Mucosa of stomach (tissue), 1 donor: ENCODE measurements at regions not wholly inside any gene's neighbourhood (a gene's known extent, or its start where the extent isn't known, plus 50 kb on each side); places are given as distances from the start of the nearest gene placed in this dataset.
"Not testable (repeated sequence)": the region's sequence is repeated elsewhere in the genome, so short reads cannot be mapped to it uniquely, and the experiment has no call there.

Experiments
- H3K27me3 ChIP-seq: one replicate; pipeline ENCODE4 v1.7.0; 2013; ENCODE audit warnings: mild to moderate bottlenecking, low read length; ENCODE audit not compliant: control insufficient read depth, insufficient read depth
- H3K36me3 ChIP-seq: one replicate; pipeline ENCODE4 v1.7.0; 2013; ENCODE audit warnings: low read length; ENCODE audit not compliant: control insufficient read depth, insufficient read depth
- H3K4me1 ChIP-seq: one replicate; pipeline ENCODE4 v1.7.0; 2013; ENCODE audit warnings: mild to moderate bottlenecking, low read length; ENCODE audit not compliant: control insufficient read depth, insufficient read depth
- H3K4me3 ChIP-seq: one replicate; pipeline ENCODE4 v1.7.0; 2013; ENCODE audit warnings: low read length
- H3K9ac ChIP-seq: one replicate; pipeline ENCODE4 v1.7.0; 2013; ENCODE audit warnings: mild to moderate bottlenecking, low read length, moderate library complexity
- H3K9me3 ChIP-seq: one replicate; pipeline ENCODE4 v1.7.0; 2013; ENCODE audit warnings: mild to moderate bottlenecking, low read length, moderate library complexity; ENCODE audit not compliant: control insufficient read depth
- donor health status: Pancreatic carcinoma.

- H3K27me3 ChIP-seq, H3K36me3 ChIP-seq, H3K9me3 ChIP-seq, H3K9ac ChIP-seq, H3K4me3 ChIP-seq, H3K4me1 ChIP-seq: not testable (repeated sequence)
Measured at GRCh38 chr7:32654549-32654948, 159.3 kb downstream of the AVL9 start.

- not testable (repeated sequence) for H3K27me3 ChIP-seq, H3K4me1 ChIP-seq, H3K4me3 ChIP-seq, H3K9ac ChIP-seq, H3K9me3 ChIP-seq, H3K36me3 ChIP-seq
Measured at GRCh38 chr7:32650356-32650755, 155.1 kb downstream of the AVL9 start.

DNA sequence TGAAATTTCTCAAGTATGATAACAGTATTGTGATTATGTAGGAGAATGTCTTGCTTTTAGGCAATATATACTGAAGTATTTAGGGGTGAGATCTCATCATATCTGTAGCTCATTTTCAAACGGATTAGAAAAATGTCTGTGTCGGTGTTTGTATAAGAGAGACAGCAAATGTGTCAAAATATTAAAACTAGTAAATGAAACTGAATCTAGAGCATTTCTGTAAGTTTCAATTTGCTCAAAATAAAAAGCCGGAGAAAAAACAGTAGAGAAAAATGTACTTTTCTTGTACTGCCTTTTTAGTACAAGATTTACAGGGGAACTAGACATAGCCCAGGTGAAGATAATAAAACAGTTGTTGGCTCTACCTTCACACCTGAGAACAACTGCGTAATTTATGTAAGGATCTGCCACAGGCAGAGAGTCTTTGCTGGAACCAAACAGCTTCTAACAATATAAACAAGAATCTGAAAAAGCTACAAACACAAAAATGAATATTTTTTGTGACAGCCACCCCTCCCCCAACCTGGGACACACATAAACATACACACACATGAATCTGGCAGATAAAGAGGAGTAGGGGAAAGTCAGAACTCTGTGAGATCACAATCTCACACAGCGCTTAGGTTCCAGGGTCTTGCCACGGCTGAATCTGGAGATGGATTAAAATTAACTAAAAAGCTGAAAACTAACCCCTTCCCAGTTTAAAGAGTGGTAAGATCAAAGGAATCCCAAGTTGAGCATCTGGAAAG, 153.3 kb downstream of the AVL9 start:
- no peaks in the 10 kb centered on the region for H3K9me3 ChIP-seq
- no peak overlapping the region for H3K9ac ChIP-seq
- H3K4me1 ChIP-seq: no peaks in the 10 kb centered on the region
- H3K36me3 ChIP-seq: no peaks in the 10 kb centered on the region
- no peaks in the 10 kb centered on the region for H3K27me3 ChIP-seq
- H3K4me3 ChIP-seq: no peak overlapping the region

- not testable (repeated sequence) for H3K9me3 ChIP-seq, H3K27me3 ChIP-seq, H3K4me1 ChIP-seq, H3K4me3 ChIP-seq, H3K9ac ChIP-seq, H3K36me3 ChIP-seq
Measured at GRCh38 chr7:32645255-32645654, 150.0 kb downstream of the AVL9 start.

DNA sequence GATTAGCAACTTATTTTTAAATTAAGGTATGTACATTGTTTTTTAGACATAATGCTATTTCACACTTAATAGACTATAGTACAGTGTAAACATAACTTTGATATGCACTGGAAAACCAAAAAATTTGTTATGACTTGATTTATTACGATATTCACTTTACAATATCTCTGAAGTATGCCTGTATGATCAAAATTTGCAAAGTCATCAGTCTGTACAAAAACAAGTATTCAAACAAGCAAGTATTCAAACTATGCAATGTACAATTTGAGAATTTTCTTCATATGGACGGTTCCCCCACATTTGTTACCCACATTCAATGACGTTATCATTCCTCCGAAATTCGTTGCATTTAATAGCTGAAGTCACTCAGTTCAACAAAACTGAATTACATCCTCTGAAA, 147.9 kb downstream of the AVL9 start:
- no peaks in the 10 kb centered on the region for H3K27me3 ChIP-seq
- H3K4me1 ChIP-seq: no peaks in the 10 kb centered on the region
- H3K9ac ChIP-seq: no peak overlapping the region
- no peak overlapping the region for H3K4me3 ChIP-seq
- no peaks in the 10 kb centered on the region for H3K9me3 ChIP-seq
- H3K36me3 ChIP-seq: no peaks in the 10 kb centered on the region

DNA sequence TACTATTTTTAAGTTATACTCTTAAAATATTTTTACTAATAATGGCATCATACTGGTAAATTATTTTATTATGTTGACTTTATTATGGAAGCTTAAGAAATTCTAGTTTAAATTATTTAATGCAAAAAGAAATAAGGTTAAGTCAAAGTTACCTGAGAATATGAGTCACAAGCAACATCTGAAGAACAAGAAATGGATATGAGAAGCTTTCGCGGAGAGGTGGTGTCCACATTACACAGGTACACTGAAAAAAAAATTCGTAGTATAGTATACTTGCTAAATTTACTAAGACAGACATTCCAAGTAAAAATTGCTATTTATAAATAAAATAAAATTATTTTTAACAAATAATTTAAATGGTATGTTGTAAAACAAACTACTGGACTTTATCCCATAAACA, 143.8 kb downstream of the AVL9 start:
- Histone ChIP-seq H3K36me3 (no peaks in the 10 kb centered on the region), H3K4me1 (no peaks in the 10 kb centered on the region), H3K27me3 (no peaks in the 10 kb centered on the region), H3K9me3 (no peaks in the 10 kb centered on the region), H3K9ac (no peak overlapping the region), H3K4me3 (no peak overlapping the region)

DNA sequence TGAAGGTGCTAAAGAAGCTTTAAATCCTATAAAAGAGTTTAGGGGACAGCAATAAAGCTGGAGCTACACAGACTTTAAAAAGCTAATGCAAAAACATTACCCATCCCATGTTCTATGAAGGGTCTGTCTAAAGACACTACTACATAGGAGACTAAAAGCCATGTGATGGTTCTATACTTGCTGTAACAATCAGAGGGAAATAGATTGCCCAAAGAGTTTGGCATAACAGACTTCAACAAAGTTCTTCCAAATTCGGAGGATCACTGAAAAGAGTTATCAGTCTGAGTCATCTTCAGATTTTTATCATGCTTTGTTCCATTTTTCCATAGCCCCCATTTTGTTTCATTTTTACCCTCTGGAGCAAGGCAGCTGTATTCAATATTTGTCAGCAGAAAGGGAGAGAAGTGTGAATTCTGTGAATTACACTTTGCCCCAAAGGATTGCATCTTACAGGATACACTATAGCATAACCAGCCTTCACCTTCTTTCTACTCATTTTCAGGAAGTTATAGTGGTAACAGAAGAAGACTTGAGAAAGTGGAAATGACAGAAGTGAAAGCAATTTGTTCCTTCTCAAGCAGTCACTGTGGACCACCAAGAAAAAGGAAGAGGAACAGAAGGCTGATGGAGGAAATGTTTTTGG, 143.3 kb downstream of the AVL9 start:
- not testable (repeated sequence) for H3K9ac ChIP-seq, H3K36me3 ChIP-seq, H3K4me3 ChIP-seq, H3K27me3 ChIP-seq, H3K9me3 ChIP-seq, H3K4me1 ChIP-seq
